GM18520 (cell line): ENCODE measurements at regions not wholly inside any gene's neighbourhood (a gene's known extent, or its start where the extent isn't known, plus 50 kb on each side); places are given as distances from the start of the nearest gene placed in this dataset.
"Not testable (repeated sequence)": the region's sequence is repeated elsewhere in the genome, so short reads cannot be mapped to it uniquely, and the experiment has no call there.

Experiments
- ATAC-seq: cut with Tn5 transposase; IDR thresholded peaks from one replicate; pipeline ENCODE4 v1.9.1; 2021; ENCODE audit not compliant: unreplicated experiment

- ATAC-seq = no peak
Measured at GRCh38 chr9:19896161-19896560, 107.3 kb upstream of the SLC24A2 start.

DNA sequence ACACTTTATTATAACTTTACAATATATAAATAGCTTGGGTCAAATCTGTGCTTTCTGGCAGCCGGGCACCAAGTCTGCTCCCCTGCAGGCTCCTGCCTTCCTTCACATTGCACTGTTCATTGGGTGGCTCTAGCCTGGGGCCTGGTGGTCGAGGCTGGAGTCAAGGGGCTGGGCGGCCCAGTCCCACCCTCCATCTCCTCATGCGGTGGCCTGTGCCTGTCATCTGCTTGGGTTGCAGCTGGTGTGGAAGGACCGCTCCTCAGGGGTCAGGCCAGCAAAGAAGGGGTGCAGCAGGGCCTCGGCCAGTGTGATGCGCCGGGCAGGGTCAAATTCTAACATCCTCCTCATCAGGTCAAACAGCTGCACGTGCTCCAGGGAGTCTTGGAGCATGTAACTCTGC lies 106.7 kb upstream of the SLC24A2 start:
- not testable (repeated sequence) for ATAC-seq

DNA sequence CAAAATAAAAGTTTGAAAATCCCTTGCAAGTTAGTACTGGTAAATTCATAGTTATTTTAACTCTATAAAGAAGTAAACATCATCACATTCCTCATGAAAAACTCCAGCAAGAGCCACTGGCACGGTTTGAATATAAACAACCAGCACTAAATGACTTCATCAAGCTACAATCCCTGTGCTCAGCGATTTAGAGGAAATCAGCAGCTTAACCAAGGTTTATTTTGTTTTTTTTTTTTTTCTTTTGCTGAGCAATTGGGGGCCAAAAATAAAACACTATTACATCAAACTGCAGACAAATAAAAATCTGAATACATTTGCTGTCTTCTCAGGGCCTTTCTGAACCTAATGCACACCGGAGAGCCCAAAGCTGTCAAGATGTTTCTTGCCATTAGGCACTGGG lies 106.2 kb upstream of the SLC24A2 start:
- ATAC-seq = no peak

DNA sequence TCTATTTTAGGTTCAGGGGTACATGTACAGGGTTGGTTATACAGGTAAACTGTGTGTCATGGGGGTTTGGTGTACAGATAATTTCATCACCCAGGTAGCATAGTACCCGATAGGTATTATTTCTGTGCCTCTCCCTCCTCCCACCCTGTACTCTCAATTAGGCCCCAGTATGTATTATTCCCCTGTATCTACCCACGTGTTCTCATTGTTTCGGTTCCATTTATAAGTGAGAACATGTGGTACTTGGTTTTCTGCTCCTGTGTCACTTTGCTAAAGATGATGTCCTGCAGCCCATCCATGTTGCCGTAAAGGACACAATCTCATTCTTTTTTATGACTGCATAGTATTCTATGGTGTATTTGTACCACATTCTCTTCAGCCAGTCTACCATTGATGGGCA lies 96.8 kb upstream of the SLC24A2 start:
- no peak for ATAC-seq

- ATAC-seq = no peak
Measured at GRCh38 chr9:19879062-19879461, 90.2 kb upstream of the SLC24A2 start.

GRCh38 chr9:19876569-19877316 lies 87.9 kb upstream of the SLC24A2 start:
- no peak for ATAC-seq

- no peak for ATAC-seq
Measured at GRCh38 chr9:19875291-19875920, 86.6 kb upstream of the SLC24A2 start.

GRCh38 chr9:19873188-19873587 lies 84.4 kb upstream of the SLC24A2 start:
- ATAC-seq = not testable (repeated sequence)

DNA sequence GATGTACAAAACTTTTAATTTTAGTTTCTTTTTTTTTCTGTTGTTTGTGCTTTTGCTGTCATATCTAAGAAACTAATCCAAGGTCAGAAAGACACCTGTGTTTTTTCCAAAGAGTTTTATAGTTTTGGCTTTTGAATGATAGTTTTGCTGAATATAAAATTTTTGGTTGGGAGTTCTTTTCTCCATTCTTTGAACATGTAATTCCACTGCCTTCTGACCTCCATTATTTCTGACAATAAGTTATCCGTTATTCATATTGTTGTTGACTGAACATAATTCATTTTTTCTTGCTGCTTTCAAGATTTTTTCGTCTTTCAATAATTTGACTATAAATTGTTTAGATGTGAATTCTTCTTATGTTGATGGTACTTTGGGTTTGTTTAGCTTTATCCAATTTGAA lies 82.2 kb upstream of the SLC24A2 start:
- ATAC-seq = no peak

DNA sequence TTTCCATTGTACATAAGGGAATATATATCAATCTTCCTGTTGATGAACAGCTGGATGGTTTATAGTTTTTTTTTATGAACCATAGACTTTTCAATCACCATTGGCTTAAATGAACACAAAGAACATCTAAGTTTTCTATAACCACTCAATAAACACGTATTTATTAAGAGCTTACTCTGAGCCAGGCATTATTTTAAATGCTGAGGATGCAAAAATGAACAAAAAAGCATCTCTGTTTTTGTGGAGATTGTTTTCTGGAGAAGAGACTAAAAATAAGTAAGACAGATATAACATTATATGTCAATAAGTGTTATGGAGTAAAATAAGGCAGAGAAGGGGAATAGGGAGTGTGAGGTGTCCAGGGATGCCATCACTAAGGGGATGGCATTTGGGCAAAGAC lies 52.1 kb upstream of the SLC24A2 start:
- no peak for ATAC-seq
